ENCODE measurements at regions not wholly inside any gene's neighbourhood (a gene's known extent, or its start where the extent isn't known, plus 50 kb on each side); places are given as distances from the start of the nearest gene placed in this dataset.

DNA sequence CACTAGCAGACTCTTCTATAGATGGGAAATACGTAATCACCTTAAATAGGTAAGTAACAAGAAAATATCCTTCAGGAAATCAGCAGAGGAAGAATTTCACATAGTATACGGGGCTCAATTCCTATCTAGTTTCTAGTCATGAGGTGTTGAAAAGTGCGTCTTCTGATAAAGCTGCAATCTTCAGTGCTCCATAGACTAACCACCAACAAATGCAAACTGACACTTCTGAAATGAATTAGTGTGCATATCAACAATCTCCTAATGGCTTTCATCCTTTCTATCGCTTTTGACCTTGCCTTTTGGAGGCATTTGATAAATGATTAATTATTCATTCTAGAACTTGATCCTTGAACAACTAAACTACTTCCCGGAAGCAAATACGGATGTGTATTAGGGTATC is 2306.6 kb upstream of the AGA start:
- Mint-ChIP-seq H3K27me3 (no peaks in the 10 kb centered on the region), H3K4me1 (no peaks in the 10 kb centered on the region)

GRCh38 chr4:179750374-179750773 is 2308.1 kb upstream of the AGA start:
- no peak for ATAC-seq (replicated peaks; ENCODE audit: extremely low read depth, poor library complexity, severe bottlenecking)
- Mint-ChIP-seq H3K4me1 (no peaks in the 10 kb centered on the region), H3K36me3 (ENCODE audit: insufficient read depth) (no peaks in the 10 kb centered on the region), H3K4me3 (no peak overlapping the region), H3K27me3 (no peaks in the 10 kb centered on the region), H3K9me3 (peaks cover 13% of the 10 kb centered on the region), H3K27ac (ENCODE audit: low read depth) (no peak overlapping the region)
- DNase-seq (ENCODE audit: low spot score in 2 of 2), result no peak

More for the DNA sequence above, 2306.6 kb upstream of the AGA start:
- no peak for ATAC-seq (replicated peaks; ENCODE audit: extremely low read depth, poor library complexity, severe bottlenecking)
- Mint-ChIP-seq H3K36me3 (ENCODE audit: insufficient read depth) (no peaks in the 10 kb centered on the region), H3K4me3 (no peak overlapping the region), H3K9me3 (peaks cover 20% of the 10 kb centered on the region), H3K27ac (ENCODE audit: low read depth) (no peak overlapping the region)
- no peak for DNase-seq (ENCODE audit: low spot score in 2 of 2)

DNA sequence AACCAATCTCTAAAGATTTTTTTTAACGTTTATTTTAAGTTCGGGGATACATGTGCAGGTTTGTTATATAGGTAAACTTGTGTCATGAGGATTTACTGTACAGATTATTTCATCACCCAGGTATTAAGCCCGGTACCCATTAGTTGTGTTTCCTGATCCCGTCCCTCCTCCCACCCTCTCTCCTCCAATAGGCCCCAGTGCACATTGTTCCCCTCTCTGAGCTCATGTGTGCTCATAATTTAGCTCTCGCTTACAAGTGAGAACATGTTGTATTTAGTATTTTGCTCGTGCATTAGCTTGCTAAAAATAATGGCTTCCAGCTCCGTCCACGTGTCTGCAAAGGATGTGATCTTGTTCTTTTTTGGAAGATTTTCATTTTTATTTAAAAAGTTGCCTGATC is 2309.4 kb upstream of the AGA start:
- H3K27me3 Mint-ChIP-seq, result no peaks in the 10 kb centered on the region
- ATAC-seq (replicated peaks; ENCODE audit: extremely low read depth, poor library complexity, severe bottlenecking), result no peak
- H3K9me3 Mint-ChIP-seq, result peaks cover 6% of the 10 kb centered on the region
- H3K4me1 Mint-ChIP-seq, result no peaks in the 10 kb centered on the region
- no peaks in the 10 kb centered on the region for H3K36me3 Mint-ChIP-seq (ENCODE audit: insufficient read depth)
- no peak overlapping the region for H3K4me3 Mint-ChIP-seq
- DNase-seq (ENCODE audit: low spot score in 2 of 2), result no peak
- no peak overlapping the region for H3K27ac Mint-ChIP-seq (ENCODE audit: low read depth)

GRCh38 chr4:179755322-179755721 is 2313.1 kb upstream of the AGA start:
- no peaks in the 10 kb centered on the region for H3K36me3 Mint-ChIP-seq (ENCODE audit: insufficient read depth)
- no peak overlapping the region for H3K27ac Mint-ChIP-seq (ENCODE audit: low read depth)
- DNase-seq (ENCODE audit: low spot score in 2 of 2) (no peak), ATAC-seq (replicated peaks; ENCODE audit: extremely low read depth, poor library complexity, severe bottlenecking) (no peak)
- H3K4me1 Mint-ChIP-seq, result no peaks in the 10 kb centered on the region
- H3K4me3 Mint-ChIP-seq, result no peak overlapping the region
- no peaks in the 10 kb centered on the region for H3K27me3 Mint-ChIP-seq
- peaks cover 10% of the 10 kb centered on the region for H3K9me3 Mint-ChIP-seq

DNA sequence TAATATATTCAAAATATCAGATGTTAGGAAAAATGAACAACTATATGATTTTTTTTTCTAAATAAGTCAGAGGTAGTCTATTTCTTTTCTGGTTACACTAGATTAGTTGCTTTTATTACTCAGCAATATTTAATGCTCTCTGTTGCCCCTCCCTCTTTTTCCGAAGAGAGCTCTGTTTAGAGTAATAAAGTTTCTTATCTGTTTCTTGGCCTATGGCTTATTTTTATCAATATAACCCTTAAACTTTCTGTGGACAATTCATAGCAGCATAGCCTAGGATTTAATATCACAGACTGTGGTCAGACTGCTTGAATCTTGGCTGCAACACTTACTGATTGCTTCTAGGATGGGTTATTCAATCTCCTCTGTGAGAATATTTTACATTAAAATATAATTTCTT is 2315.4 kb upstream of the AGA start:
- no peak for DNase-seq (ENCODE audit: low spot score in 2 of 2)
- H3K4me3 Mint-ChIP-seq, result no peak overlapping the region
- H3K9me3 Mint-ChIP-seq, result peaks cover 6% of the 10 kb centered on the region
- no peaks in the 10 kb centered on the region for H3K27me3 Mint-ChIP-seq
- no peaks in the 10 kb centered on the region for H3K4me1 Mint-ChIP-seq
- no peaks in the 10 kb centered on the region for H3K36me3 Mint-ChIP-seq (ENCODE audit: insufficient read depth)
- H3K27ac Mint-ChIP-seq (ENCODE audit: low read depth), result no peak overlapping the region
- ATAC-seq (replicated peaks; ENCODE audit: extremely low read depth, poor library complexity, severe bottlenecking), result no peak

DNA sequence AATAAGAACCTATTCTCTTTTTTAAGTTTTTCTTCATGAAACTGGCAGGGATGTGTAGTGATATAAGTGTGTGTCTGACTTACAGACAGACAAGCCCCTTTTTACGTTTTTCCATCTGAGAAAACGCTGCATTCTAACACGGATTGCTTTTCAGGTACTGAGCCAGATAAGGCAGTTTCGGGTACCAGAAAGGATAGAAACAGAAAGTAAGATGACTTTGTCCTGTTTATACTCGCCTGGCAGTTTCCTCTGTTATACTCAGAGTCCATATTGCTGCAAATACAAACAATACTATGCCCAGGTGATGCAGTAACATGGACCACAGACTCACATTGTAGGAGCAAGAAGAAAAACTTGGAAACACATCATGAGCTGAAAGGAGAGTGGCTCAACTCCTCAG is 2320.6 kb upstream of the AGA start:
- Mint-ChIP-seq H3K27ac (ENCODE audit: low read depth) (no peak overlapping the region), H3K27me3 (no peaks in the 10 kb centered on the region), H3K4me3 (no peak overlapping the region), H3K9me3 (peaks cover 20% of the 10 kb centered on the region), H3K4me1 (no peaks in the 10 kb centered on the region), H3K36me3 (ENCODE audit: insufficient read depth) (no peaks in the 10 kb centered on the region)
- DNase-seq (ENCODE audit: low spot score in 2 of 2) (no peak), ATAC-seq (replicated peaks; ENCODE audit: extremely low read depth, poor library complexity, severe bottlenecking) (no peak)

DNA sequence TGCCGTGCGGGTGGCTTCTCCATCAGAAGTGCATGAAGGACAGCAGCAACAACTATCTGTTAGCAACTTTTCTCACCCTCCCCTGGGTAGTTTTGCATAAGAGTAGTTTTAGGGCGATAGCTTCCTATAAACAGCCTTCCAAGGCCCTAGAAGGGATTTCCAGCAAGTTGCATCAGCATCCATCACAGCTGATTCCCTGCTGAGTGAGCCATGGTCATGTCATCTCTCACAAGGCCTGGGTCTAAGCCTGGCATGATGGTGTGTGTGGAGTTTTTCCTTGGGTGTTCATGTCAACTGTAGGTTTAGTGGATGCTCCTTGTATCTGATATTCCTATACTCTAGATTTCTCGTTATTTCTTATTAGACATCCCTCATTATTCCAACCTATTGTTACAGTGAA is 2324.7 kb upstream of the AGA start:
- H3K27ac Mint-ChIP-seq (ENCODE audit: low read depth), result no peak overlapping the region
- peaks cover 25% of the 10 kb centered on the region for H3K9me3 Mint-ChIP-seq
- H3K36me3 Mint-ChIP-seq (ENCODE audit: insufficient read depth), result no peaks in the 10 kb centered on the region
- H3K27me3 Mint-ChIP-seq, result no peaks in the 10 kb centered on the region
- no peak overlapping the region for H3K4me3 Mint-ChIP-seq
- DNase-seq (ENCODE audit: low spot score in 2 of 2) (no peak), ATAC-seq (replicated peaks; ENCODE audit: extremely low read depth, poor library complexity, severe bottlenecking) (no peak)
- no peaks in the 10 kb centered on the region for H3K4me1 Mint-ChIP-seq

- no peak overlapping the region for H3K27ac Mint-ChIP-seq (ENCODE audit: low read depth)
- H3K9me3 Mint-ChIP-seq, result peaks cover 23% of the 10 kb centered on the region
- no peak overlapping the region for H3K4me3 Mint-ChIP-seq
- H3K36me3 Mint-ChIP-seq (ENCODE audit: insufficient read depth), result no peaks in the 10 kb centered on the region
- DNase-seq (ENCODE audit: low spot score in 2 of 2) (no peak), ATAC-seq (replicated peaks; ENCODE audit: extremely low read depth, poor library complexity, severe bottlenecking) (no peak)
- no peaks in the 10 kb centered on the region for H3K27me3 Mint-ChIP-seq
- H3K4me1 Mint-ChIP-seq, result no peaks in the 10 kb centered on the region
These were observed 2326.8 kb upstream of the AGA start for GRCh38 chr4:179768996-179769395.

DNA sequence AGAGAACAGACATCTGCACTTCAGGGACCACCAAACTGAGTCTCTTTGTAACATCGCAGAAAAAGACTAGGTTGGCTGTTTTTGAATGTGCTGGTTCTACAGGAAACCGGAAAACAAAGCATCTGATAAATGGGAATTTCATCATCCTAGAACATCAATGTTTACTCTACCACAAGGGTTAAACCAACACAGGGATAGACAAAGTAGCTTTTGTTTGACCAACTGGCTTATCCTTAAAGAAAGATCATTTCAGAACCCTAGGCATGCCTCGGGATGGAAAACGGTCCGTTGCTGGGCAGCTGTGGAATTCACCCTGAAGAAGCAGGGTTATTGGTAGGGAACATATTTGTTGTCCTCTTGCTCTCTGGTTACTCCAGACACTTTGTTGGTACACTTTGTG is 2355.5 kb upstream of the AGA start:
- Mint-ChIP-seq H3K4me3 (no peak overlapping the region), H3K27ac (ENCODE audit: low read depth) (no peak overlapping the region), H3K27me3 (no peaks in the 10 kb centered on the region), H3K4me1 (no peaks in the 10 kb centered on the region), H3K36me3 (ENCODE audit: insufficient read depth) (peaks cover 2% of the 10 kb centered on the region), H3K9me3 (peaks cover 3% of the 10 kb centered on the region)
- ATAC-seq (replicated peaks; ENCODE audit: extremely low read depth, poor library complexity, severe bottlenecking) (no peak), DNase-seq (ENCODE audit: low spot score in 2 of 2) (no peak)

DNA sequence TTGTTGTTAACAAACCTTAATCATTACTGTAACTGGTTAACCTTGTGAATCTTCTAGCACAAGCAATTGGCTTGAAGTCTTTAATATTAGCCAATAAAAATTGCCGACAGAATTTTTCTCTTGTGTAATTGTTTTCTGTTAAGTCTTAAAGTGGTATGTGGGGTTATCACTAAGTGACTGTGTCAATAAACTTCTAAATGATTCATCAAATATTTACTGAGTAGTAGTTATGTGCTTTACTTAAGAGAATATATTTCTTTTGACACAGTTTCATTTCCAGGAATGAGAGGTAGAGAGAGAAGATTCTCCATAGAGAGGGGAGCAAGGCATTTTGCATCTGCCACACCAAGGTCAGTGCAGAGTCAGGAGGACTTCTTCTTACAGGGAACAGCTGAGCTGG is 2361.6 kb upstream of the AGA start:
- Mint-ChIP-seq H3K36me3 (ENCODE audit: insufficient read depth) (peaks cover 2% of the 10 kb centered on the region), H3K27me3 (no peaks in the 10 kb centered on the region), H3K9me3 (peaks cover 9% of the 10 kb centered on the region), H3K4me3 (no peak overlapping the region), H3K4me1 (no peaks in the 10 kb centered on the region), H3K27ac (ENCODE audit: low read depth) (no peak overlapping the region)
- DNase-seq (ENCODE audit: low spot score in 2 of 2), result no peak
- no peak for ATAC-seq (replicated peaks; ENCODE audit: extremely low read depth, poor library complexity, severe bottlenecking)

- Mint-ChIP-seq H3K27ac (ENCODE audit: low read depth) (no peak overlapping the region), H3K4me1 (no peaks in the 10 kb centered on the region)
- no peak for ATAC-seq (replicated peaks; ENCODE audit: extremely low read depth, poor library complexity, severe bottlenecking)
These were observed 2362.2 kb upstream of the AGA start for GRCh38 chr4:179804440-179804839.

GRCh38 chr4:179817317-179817716 is 2375.1 kb upstream of the AGA start:
- no peaks in the 10 kb centered on the region for H3K36me3 Mint-ChIP-seq (ENCODE audit: insufficient read depth)
- no peak overlapping the region for H3K4me3 Mint-ChIP-seq
- H3K27me3 Mint-ChIP-seq, result no peaks in the 10 kb centered on the region
- no peak overlapping the region for H3K27ac Mint-ChIP-seq (ENCODE audit: low read depth)
- ATAC-seq (replicated peaks; ENCODE audit: extremely low read depth, poor library complexity, severe bottlenecking), result no peak
- peaks cover 17% of the 10 kb centered on the region for H3K9me3 Mint-ChIP-seq
- H3K4me1 Mint-ChIP-seq, result no peaks in the 10 kb centered on the region
- DNase-seq (ENCODE audit: low spot score in 2 of 2), result no peak

More at GRCh38 chr4:179804440-179804839, 2362.2 kb upstream of the AGA start:
- DNase-seq (ENCODE audit: low spot score in 2 of 2), result no peak
- Mint-ChIP-seq H3K36me3 (ENCODE audit: insufficient read depth) (peaks cover 2% of the 10 kb centered on the region), H3K27me3 (no peaks in the 10 kb centered on the region), H3K4me3 (no peak overlapping the region), H3K9me3 (peaks cover 14% of the 10 kb centered on the region)

DNA sequence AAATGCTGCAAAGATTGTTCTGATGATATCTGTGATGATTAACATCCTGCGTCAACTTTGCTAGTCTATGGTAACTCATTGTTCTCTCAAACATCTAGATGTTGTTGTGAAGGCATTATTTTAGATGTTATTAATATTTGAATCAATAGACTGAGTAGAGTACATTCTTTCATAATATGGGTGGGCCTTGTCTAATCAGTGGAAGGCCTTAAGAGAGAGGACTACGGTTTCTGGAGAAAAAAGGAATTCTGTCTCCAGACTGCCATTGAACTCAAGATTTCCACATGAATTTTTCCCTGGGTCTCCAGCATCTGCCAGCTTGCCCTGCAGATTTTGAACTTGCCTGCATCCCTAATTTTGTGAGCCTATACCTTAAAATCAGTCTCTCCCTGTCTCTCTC is 2381.1 kb upstream of the AGA start:
- ATAC-seq (replicated peaks; ENCODE audit: extremely low read depth, poor library complexity, severe bottlenecking) (no peak), DNase-seq (ENCODE audit: low spot score in 2 of 2) (no peak)
- Mint-ChIP-seq H3K4me1 (no peaks in the 10 kb centered on the region), H3K4me3 (no peak overlapping the region), H3K27ac (ENCODE audit: low read depth) (no peak overlapping the region), H3K9me3 (peaks cover 18% of the 10 kb centered on the region), H3K36me3 (ENCODE audit: insufficient read depth) (no peaks in the 10 kb centered on the region), H3K27me3 (no peaks in the 10 kb centered on the region)

DNA sequence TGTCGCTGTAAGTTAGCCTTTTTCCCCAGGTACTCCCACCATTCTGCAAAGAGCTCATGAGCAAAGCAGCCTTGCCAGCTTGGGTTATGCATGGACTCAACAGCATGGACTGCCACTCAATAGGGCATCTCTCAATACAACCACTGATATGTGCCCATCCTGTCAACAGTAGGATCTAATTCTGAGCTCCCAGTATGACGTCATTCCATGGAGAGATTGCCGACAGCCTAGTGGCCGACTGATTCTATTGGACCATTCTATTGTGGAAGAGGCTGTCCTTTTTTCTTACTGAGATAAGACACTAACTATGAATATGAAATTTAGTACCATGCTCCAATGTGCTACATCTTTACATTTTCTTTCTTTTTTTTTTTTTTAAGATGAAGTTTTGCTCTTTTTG is 2389.0 kb upstream of the AGA start:
- no peak overlapping the region for H3K27ac Mint-ChIP-seq (ENCODE audit: low read depth)
- no peak overlapping the region for H3K4me3 Mint-ChIP-seq
- ATAC-seq (replicated peaks; ENCODE audit: extremely low read depth, poor library complexity, severe bottlenecking) (no peak), DNase-seq (ENCODE audit: low spot score in 2 of 2) (no peak)
- no peaks in the 10 kb centered on the region for H3K36me3 Mint-ChIP-seq (ENCODE audit: insufficient read depth)
- no peaks in the 10 kb centered on the region for H3K27me3 Mint-ChIP-seq
- H3K9me3 Mint-ChIP-seq, result peaks cover 17% of the 10 kb centered on the region
- H3K4me1 Mint-ChIP-seq, result no peaks in the 10 kb centered on the region

All from central memory CD8-positive, alpha-beta T cell (primary cell).